ENCODE measurements at regions not wholly inside any gene's neighbourhood (a gene's known extent, or its start where the extent isn't known, plus 50 kb on each side); places are given as distances from the start of the nearest gene placed in this dataset.

GRCh38 chr5:167155387-167156005 lies 1135.9 kb upstream of the WWC1 start:
- DNase-seq = no peak

DNA sequence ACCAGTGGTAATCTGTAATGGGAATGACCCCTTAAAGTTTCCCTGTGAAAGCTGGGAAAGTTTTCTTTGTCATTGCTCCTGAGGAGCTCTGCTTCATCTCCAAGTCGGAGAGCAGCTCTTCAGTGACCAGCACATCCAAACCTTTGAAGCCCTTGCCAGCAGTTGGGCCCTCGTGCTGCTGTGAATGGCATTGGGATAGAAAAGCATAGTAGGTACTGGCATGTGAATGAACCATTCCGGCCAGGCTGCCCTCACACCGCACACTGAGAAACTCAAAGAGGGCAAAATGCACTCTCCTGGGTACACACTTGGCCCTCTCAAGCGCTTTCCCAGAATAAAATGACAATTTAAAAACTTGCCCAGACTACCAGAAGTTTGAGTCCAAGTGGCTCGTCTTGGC lies 1135.0 kb upstream of the WWC1 start:
- no peak for DNase-seq

- no peak for DNase-seq
Measured at GRCh38 chr5:167158588-167158987, 1132.9 kb upstream of the WWC1 start.

DNA sequence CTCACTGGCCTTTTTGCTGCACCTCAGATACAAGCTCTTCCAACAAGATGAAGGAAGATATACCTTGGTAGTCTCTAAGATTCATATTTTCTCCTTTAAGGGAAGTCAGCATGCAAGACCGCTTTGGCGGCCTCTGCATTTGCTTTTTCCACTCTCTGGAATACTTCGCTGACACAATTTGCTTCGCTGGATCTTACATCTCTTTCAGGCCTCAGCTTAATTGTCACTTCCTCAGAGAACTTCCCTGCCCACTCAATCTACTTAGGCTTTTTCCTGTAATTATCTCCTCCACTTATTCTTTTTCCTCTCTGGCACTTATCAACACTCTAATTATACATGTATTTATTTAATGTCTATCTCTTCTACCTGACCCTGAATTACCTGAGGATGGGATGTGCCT lies 1131.1 kb upstream of the WWC1 start:
- no peak for DNase-seq

- DNase-seq = no peak
Measured at GRCh38 chr5:167166696-167167095, 1124.7 kb upstream of the WWC1 start.

- DNase-seq = no peak
Measured at GRCh38 chr5:167167191-167167795, 1124.2 kb upstream of the WWC1 start.

DNA sequence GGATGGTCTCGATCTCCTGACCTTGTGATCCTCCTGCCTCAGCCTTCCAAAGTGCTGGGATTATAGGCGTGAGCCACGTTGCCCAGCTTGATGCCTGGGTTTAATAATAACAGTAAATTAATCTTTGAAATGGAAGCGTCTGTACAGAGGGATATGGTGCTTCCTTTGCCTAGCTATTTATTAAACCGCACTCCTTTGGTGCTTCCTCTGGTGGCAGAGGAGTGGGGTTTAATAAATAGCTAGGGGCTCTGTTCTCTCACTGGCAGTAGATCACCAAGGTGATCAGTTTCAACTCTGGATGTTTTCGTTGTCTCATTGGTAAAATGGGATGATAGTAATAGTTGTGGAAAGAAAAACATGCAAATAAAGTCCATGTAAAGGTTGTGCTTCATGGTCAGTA lies 1122.5 kb upstream of the WWC1 start:
- DNase-seq = no peak

GRCh38 chr5:167171056-167171455 lies 1120.4 kb upstream of the WWC1 start:
- no peak for DNase-seq

- no peak for DNase-seq
Measured at GRCh38 chr5:167177736-167178135, 1113.7 kb upstream of the WWC1 start.

DNA sequence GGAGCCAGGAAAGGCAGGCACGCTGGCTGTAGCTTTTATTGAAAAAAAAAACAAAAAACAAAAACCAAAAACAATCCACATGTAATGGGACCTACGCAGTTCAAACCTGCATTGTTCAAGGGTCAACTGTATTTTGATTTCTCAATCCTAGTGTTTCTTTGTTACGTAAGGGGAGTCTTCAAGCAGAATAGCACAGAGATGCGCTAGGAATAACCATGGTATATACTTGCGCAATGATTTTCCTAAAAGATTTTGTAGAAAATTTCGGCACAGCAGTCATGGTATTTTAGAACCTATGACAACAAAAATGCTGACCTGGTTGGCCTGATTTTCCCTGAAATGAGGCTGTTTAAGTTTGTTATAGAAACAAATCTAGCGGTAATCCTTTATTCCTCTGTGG lies 1110.5 kb upstream of the WWC1 start:
- no peak for DNase-seq

GRCh38 chr5:167205881-167206280 lies 1085.6 kb upstream of the WWC1 start:
- DNase-seq = no peak

- DNase-seq = peak; percentile 84
Measured at GRCh38 chr5:167207081-167207480, 1084.4 kb upstream of the WWC1 start.

DNA sequence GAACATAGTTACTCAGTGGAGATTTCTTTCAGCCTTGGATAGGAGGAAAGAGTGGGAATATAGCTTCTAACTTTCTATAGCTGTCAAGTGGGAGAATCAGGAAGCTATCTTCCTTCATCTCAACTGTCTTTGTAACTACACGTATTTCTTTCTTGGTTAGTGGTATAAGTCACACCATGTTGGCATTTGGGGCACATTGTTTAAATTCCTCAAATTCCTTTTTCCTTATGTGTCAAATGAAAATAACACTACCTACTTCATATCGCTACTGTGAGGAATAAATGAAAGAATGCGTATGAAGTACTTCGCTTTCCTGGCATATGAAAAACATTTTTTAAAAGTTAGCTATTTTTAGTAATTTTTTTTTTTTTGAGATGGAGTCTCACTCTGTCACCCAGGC lies 1082.5 kb upstream of the WWC1 start:
- no peak for DNase-seq

GRCh38 chr5:167217097-167217743 lies 1074.2 kb upstream of the WWC1 start:
- DNase-seq = no peak

GRCh38 chr5:167219298-167219697 lies 1072.1 kb upstream of the WWC1 start:
- DNase-seq = no peak

- DNase-seq = no peak
Measured at GRCh38 chr5:167226386-167226785, 1065.1 kb upstream of the WWC1 start.

DNA sequence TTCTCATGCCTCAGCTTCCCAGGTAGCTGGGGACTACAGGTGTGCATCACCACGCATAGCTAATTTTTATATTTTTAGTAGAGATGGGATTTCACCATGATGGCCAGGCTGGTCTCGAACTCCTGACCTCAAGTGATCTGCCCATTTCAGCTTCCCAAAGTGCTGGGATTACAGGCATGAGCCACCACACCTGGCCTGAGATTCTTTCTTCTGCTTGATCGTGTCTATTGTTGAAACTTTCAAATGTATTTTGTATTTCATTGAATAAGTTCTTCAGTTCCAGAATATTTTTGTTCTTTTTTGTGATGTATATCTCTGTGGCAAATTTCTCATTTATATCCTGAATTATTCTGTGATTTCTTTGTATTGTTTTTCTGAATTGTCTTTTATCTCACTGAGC lies 1063.3 kb upstream of the WWC1 start:
- no peak for DNase-seq

DNA sequence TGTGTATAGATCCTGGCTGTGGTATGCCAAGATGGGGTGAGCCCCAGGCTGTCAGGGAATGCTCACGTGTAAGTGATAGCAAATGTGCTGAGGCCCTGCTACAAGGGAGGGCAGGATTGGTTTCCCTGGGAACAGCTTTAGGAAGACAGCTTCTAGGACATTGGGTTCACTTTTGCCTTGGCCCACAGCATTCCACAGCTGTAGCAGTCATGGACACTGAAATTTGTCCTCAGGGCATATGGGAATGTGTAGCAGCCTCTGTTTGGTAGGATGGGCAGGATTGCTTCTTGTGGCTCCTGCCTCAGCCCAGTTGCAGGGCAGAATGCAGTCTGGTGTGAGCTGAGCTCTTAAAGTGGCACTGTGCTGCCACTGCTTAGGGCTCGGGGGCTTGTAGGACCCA lies 1061.7 kb upstream of the WWC1 start:
- DNase-seq = no peak

DNA sequence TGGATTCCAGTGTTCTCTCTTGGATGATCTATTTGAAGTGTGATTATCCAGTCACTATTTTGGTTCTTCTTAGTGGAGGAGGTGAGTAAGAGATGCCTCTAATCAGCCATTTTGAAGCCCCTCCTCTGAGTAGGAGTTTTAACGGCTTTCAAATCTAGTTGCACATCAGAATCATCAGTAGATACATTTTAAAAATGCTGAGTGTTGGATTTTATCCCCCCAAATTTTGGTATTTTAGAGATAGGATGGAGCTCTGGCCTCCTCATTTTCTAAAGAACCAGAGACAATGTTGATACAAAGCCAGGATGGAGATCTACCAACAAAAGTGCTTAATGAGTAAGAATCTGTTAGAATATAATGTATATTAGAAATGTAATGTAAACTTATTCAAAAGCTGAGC lies 1061.0 kb upstream of the WWC1 start:
- no peak for DNase-seq

GRCh38 chr5:167232675-167233311 lies 1058.7 kb upstream of the WWC1 start:
- DNase-seq = no peak

DNA sequence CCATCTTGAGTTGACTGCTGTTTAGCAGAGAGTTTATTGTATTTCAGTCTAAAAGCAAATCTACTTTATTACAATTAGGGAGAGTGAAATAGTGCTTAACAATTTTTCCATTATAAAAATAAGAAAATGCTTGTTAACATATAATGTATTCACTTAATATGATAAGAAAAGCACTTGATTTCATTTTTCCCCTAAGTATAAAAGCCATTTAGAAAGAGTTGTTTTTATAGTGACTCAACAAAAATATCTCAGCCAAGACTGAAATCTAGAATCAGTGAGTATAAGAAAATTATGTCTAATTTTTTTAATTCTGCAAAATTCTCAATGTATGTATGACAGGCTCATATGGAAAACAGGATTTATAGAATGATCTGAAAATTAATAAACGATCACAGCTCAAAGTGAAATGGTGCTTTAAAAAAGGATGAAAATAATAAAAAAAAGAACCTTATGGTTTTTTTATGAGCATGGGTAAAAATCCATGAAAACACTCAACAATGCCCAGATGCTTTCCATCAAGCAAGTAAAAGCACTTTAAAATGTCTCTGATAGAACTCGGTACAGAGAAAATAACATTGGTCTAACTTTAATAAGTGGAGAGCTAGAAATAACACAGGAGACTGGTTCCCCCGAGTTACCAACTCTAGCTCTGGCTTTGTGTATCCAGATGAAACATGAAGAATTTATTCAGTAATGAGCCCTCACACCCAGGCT lies 1057.8 kb upstream of the WWC1 start:
- DNase-seq = no peak

GRCh38 chr5:167241436-167242067 lies 1049.9 kb upstream of the WWC1 start:
- DNase-seq = no peak

- DNase-seq = no peak
Measured at GRCh38 chr5:167242701-167243100, 1048.7 kb upstream of the WWC1 start.

All from left hindlimb (tissue), 1 donor.